K562 (cell line): ENCODE measurements at regions not wholly inside any gene's neighbourhood (a gene's known extent, or its start where the extent isn't known, plus 50 kb on each side); places are given as distances from the start of the nearest gene placed in this dataset.

ENCODE experiments used
- ATAC-seq: fragments of 200-7000 bp; cut with Tn5 transposase; 3 replicates; pipeline ENCODE4 v1.9.1; 2020; ENCODE audit warnings: moderate library complexity
- BruUV-seq: library from RNA; stranded (reverse); fragments of 400-500 nt; replicated peaks from 2 replicates; lab custom pipeline; 2021; lab: Mats Ljungman, UMichigan
- CTCF ChIA-PET: fragments of 300-600 bp; formaldehyde crosslinking; extraction: SDS; loops from one replicate; lab custom pipeline; 2021; ENCODE audit warnings: low intra/inter-chr PET ratio; lab: Yijun Ruan, JAX
- POLR2A ChIA-PET: fragments of 300-600, 350-650 bp; sonication (Branson Sonifier 250); formaldehyde crosslinking; extraction: SDS; loops from one replicate; lab custom pipeline; 2021; ENCODE audit warnings: antibody characterized with exemption, inconsistent platforms; lab: Yijun Ruan, JAX
- DNase-seq, 4 experiments: peaks; one replicate each; pipeline versions ENCODE4 v3.0.0 to v3.0.0-alpha.2; 2011 to 2018; ENCODE audit warnings: low spot score in 3 of 4, mixed read lengths in 3 of 4; ENCODE audit errors: extremely low read depth in 1 of 4
- FAIRE-seq: peaks from 2 replicates; lab custom pipeline; 2011; peaks lifted over from hg19 to GRCh38; lab: Jason Lieb, UNC
- H2AFZ ChIP-seq: 2 replicates; pipeline ENCODE4 v1.6.0; 2011; ENCODE audit warnings: low read depth, low read length, control low read depth, inconsistent platforms
- H3K27ac ChIP-seq: fragments of 200-600 bp; 3 replicates; pipeline ENCODE4 v1.8.0; 2011; ENCODE audit warnings: low read depth, mild to moderate bottlenecking, control low read depth, inconsistent platforms, low read length, moderate library complexity, mixed read lengths; ENCODE audit errors: extremely low read depth
- H3K27me3 ChIP-seq, 2 experiments: fragments of 300-600 bp in 1 of 2; 2 replicates in 1 of 2; 3 replicates in 1 of 2; pipeline versions ENCODE4 v1.6.0 to v1.8.0; 2011; ENCODE audit warnings: inconsistent platforms in 2 of 2, low read length in 2 of 2, mild to moderate bottlenecking in 1 of 2, mixed read lengths in 1 of 2, moderate library complexity in 1 of 2; ENCODE audit not compliant: control insufficient read depth in 2 of 2, insufficient read depth in 2 of 2
- H3K36me3 ChIP-seq: fragments of 300-600 bp; 3 replicates; pipeline ENCODE4 v1.8.0; 2011; ENCODE audit warnings: mild to moderate bottlenecking, low read length, inconsistent platforms; ENCODE audit not compliant: control insufficient read depth, insufficient read depth
- H3K4me1 ChIP-seq, 2 experiments: fragments of 200-600 bp in 1 of 2; replicated peaks in 1 of 2; 2 replicates in 1 of 2; 3 replicates in 1 of 2; pipeline versions ENCODE4 v1.5.1 to v1.8.0; 2011; ENCODE audit warnings: inconsistent platforms in 2 of 2, low read length in 2 of 2, mild to moderate bottlenecking in 1 of 2, mixed read lengths in 1 of 2, moderate library complexity in 1 of 2; ENCODE audit not compliant: control insufficient read depth in 2 of 2, insufficient read depth in 2 of 2
- H3K4me2 ChIP-seq: 2 replicates; pipeline ENCODE4 v1.6.1; 2011; ENCODE audit warnings: low read length, control low read depth, inconsistent platforms, mixed read lengths; ENCODE audit not compliant: insufficient read depth
- H3K4me3 ChIP-seq: fragments of 200-600 bp; sonication (generic), shearing (Covaris generic); 2 replicates; pipeline ENCODE4 v1.5.1; 2016; ENCODE audit warnings: control low read depth, inconsistent platforms
- H3K79me2 ChIP-seq: fragments of 200-600 bp; 3 replicates; pipeline ENCODE4 v1.8.0; 2011; ENCODE audit warnings: low read length, inconsistent platforms; ENCODE audit not compliant: control insufficient read depth, insufficient read depth
- H3K9ac ChIP-seq, 2 experiments: 2 replicates each; pipeline versions ENCODE4 v1.6.0 to v1.6.1; 2011; ENCODE audit warnings: low read depth in 2 of 2, low read length in 2 of 2, control low read depth in 1 of 2, inconsistent platforms in 1 of 2, mild to moderate bottlenecking in 1 of 2, mixed read lengths in 1 of 2; ENCODE audit not compliant: insufficient read depth in 1 of 2
- H3K9me1 ChIP-seq: one replicate; pipeline ENCODE4 v1.6.0; 2011; ENCODE audit warnings: inconsistent platforms, mild to moderate bottlenecking, low read length, moderate library complexity; ENCODE audit not compliant: control insufficient read depth, insufficient read depth
- H3K9me3 ChIP-seq: replicated peaks from 2 replicates; pipeline ENCODE4 v1.5.1; 2011; ENCODE audit warnings: low read depth, low read length, inconsistent platforms; ENCODE audit not compliant: control insufficient read depth, insufficient read depth
- H4K20me1 ChIP-seq: replicated peaks from 2 replicates; pipeline ENCODE4 v1.6.1; 2011; ENCODE audit warnings: low read length, inconsistent platforms, mixed read lengths; ENCODE audit not compliant: control insufficient read depth, insufficient read depth
- BACH1 ChIP-seq: fragments of 200-800 bp; sonication (Bioruptor generic); IDR thresholded peaks from 2 replicates; pipeline ENCODE4 v1.6.1; 2016; ENCODE audit warnings: missing genetic modification characterization, missing compliant biosample characterization
- CHAMP1 ChIP-seq: fragments of 450-650 bp; IDR thresholded peaks from 2 replicates; pipeline ENCODE4 v1.6.1; 2016; ENCODE audit warnings: mild to moderate bottlenecking
- MXD1 ChIP-seq: fragments of 250-450 bp; sonication (Bioruptor Pico); IDR thresholded peaks from 2 replicates; pipeline ENCODE4 v1.8.0; 2021; ENCODE audit warnings: borderline replicate concordance, mild to moderate bottlenecking, moderate library complexity; ENCODE audit not compliant: poor library complexity, severe bottlenecking
- POLR2AphosphoS5 ChIP-seq: IDR thresholded peaks from 2 replicates; pipeline ENCODE4 v1.6.1; 2011; ENCODE audit warnings: mild to moderate bottlenecking, low read depth, low read length, moderate library complexity; ENCODE audit not compliant: control insufficient read depth, insufficient read depth
- SIN3B ChIP-seq: fragments of 450-650 bp; IDR thresholded peaks from 2 replicates; pipeline ENCODE4 v1.6.1; 2017; ENCODE audit warnings: low read depth, mild to moderate bottlenecking, moderate library complexity
- SUPT5H ChIP-seq: fragments of 450-650 bp; IDR thresholded peaks from 2 replicates; pipeline ENCODE4 v1.6.1; 2016
- ZC3H4 ChIP-seq: sonication (generic); formaldehyde crosslinking; IDR thresholded peaks from 2 replicates; pipeline ENCODE4 v1.9.0; 2021; ENCODE audit warnings: missing genetic modification reagents, borderline replicate concordance
- ZHX1 ChIP-seq: fragments of 150-350 bp; conservative IDR thresholded peaks from 2 replicates; pipeline ENCODE4 v1.6.1; 2014; ENCODE audit warnings: low read length
- ZNF444 ChIP-seq: fragments of 250-450 bp; sonication (Bioruptor Pico); IDR thresholded peaks from 2 replicates; pipeline ENCODE4 v1.4.0; 2020; ENCODE audit warnings: mild to moderate bottlenecking, moderate library complexity
- WGBS: fragments of 100-300 bp; shearing (Covaris generic); methylation state at CpG from one replicate; pipeline ENCODE4 v1.1.6; 2016; ENCODE audit warnings: low coverage, mixed read lengths; ENCODE audit not compliant: insufficient coverage; ENCODE audit errors: missing lambda C conversion rate; 5-methylcytosine and 5-hydroxymethylcytosine counted together
- in situ Hi-C: fragments of 300-500 bp; cut with MboI; formaldehyde crosslinking; loops from 4 replicates; pipeline ENCODE4 v1.15.0; 2018; ENCODE audit warnings: inconsistent platforms, mixed read lengths
- intact Hi-C: fragments of 100-400 bp; cut with micrococcal nuclease; formaldehyde crosslinking; loops from 2 replicates; pipeline ENCODE4 v1.14.2; 2022

GRCh38 chr22:27306771-27307170 lies 494.8 kb downstream of the MN1 start:
- no peaks in the 10 kb centered on the region for H4K20me1 ChIP-seq
- H3K27me3 ChIP-seq: peaks cover 0 to 12% of the 10 kb centered on the region in 2 experiments; a peak in 3 of 5 replicates
- DNase-seq (no peak), FAIRE-seq (no peak), ATAC-seq (no peak)
- no peak overlapping the region for H3K4me3 ChIP-seq
- POLR2A ChIA-PET: no interaction called here
- H3K9me3 ChIP-seq: no peaks in the 10 kb centered on the region
- 0% methylated on average over 1 of the region's 1 CpG for WGBS
- intact Hi-C loops: no loop called here
- H3K4me2 ChIP-seq: no peak overlapping the region
- H3K27ac ChIP-seq: no peak overlapping the region
- no TSS peak for BruUV-seq
- no peaks in the 10 kb centered on the region for H3K4me1 ChIP-seq
- H2AFZ ChIP-seq: no peak overlapping the region
- CTCF ChIA-PET: no interaction called here
- no peak overlapping the region for H3K9ac ChIP-seq
- no peak for TF ChIP-seq MXD1 (CRISPR knock-in tag)
- no peaks in the 10 kb centered on the region for H3K9me1 ChIP-seq
- no peaks in the 10 kb centered on the region for H3K36me3 ChIP-seq
- no peaks in the 10 kb centered on the region for H3K79me2 ChIP-seq
- in situ Hi-C loops: no loop called here

GRCh38 chr22:27307545-27308247 lies 493.9 kb downstream of the MN1 start:
- intact Hi-C loops (no loop called here), in situ Hi-C loops (no loop called here)
- FAIRE-seq: no peak

More at GRCh38 chr22:27307545-27308247, 493.9 kb downstream of the MN1 start:
- Histone ChIP-seq H4K20me1 (no peaks in the 10 kb centered on the region), H3K9me1 (no peaks in the 10 kb centered on the region), H3K4me2 (no peak overlapping the region), H3K9ac (no peak overlapping the region), H3K79me2 (no peaks in the 10 kb centered on the region), H3K4me3 (no peak overlapping the region), H3K27me3 (peaks cover 0 to 14% of the 10 kb centered on the region in 2 experiments; a peak in 3 of 5 replicates), H3K4me1 (no peaks in the 10 kb centered on the region), H3K36me3 (no peaks in the 10 kb centered on the region)
- no peak for ATAC-seq
- ChIA-PET CTCF (no interaction called here), POLR2A (no interaction called here)
- no peak for DNase-seq
- 0% methylated on average over 4 of the region's 4 CpGs for WGBS
- BruUV-seq: no TSS peak
- TF ChIP-seq ZHX1: no peak
- TF ChIP-seq SUPT5H: no peak
- no peak for TF ChIP-seq BACH1 (tag)
- TF ChIP-seq POLR2AphosphoS5: no peak
- TF ChIP-seq SIN3B: no peak
- no peak for TF ChIP-seq ZNF444 (CRISPR knock-in tag)
- TF ChIP-seq ZC3H4: no peak
- TF ChIP-seq CHAMP1: no peak
- TF ChIP-seq, all 486 proteins: peak for 0
- H3K9me3 ChIP-seq: no peaks in the 10 kb centered on the region
- H2AFZ ChIP-seq: no peak overlapping the region
- no peak overlapping the region for H3K27ac ChIP-seq
